GM12878 (cell line): ENCODE measurements at regions not wholly inside any gene's neighbourhood (a gene's known extent, or its start where the extent isn't known, plus 50 kb on each side); places are given as distances from the start of the nearest gene placed in this dataset.

Experiments
- CREB1 ChIP-seq: IDR thresholded peaks from 2 replicates; pipeline ENCODE4 v1.6.1; 2012; ENCODE audit warnings: low read depth, mild to moderate bottlenecking, inconsistent platforms
- CUX1 ChIP-seq: IDR thresholded peaks from 2 replicates; pipeline ENCODE4 v1.6.1; 2012; ENCODE audit warnings: improper control_type of control experiment, low read depth, low read length; ENCODE audit not compliant: insufficient replicate concordance
- EGR1 ChIP-seq, 2 experiments: IDR thresholded peaks; 1 replicate in 1 of 2; 2 replicates in 1 of 2; pipeline ENCODE4 v1.6.1; 2011 to 2012; ENCODE audit warnings: low read depth in 2 of 2, low read length in 2 of 2, borderline replicate concordance in 1 of 2, mild to moderate bottlenecking in 1 of 2, moderate library complexity in 1 of 2
- HCFC1 ChIP-seq: fragments of 150-350 bp; IDR thresholded peaks from 2 replicates; pipeline ENCODE4 v1.6.1; 2014; ENCODE audit warnings: low read length
- MEF2A ChIP-seq: IDR thresholded peaks from 2 replicates; pipeline ENCODE4 v1.6.1; 2011; ENCODE audit warnings: low read depth, mild to moderate bottlenecking, low read length, moderate library complexity; ENCODE audit not compliant: insufficient read depth
- NFXL1 ChIP-seq: fragments of 450-650 bp; IDR thresholded peaks from 2 replicates; pipeline ENCODE4 v1.6.1; 2017; ENCODE audit warnings: antibody characterized with exemption, mild to moderate bottlenecking, borderline replicate concordance
- NR2C1 ChIP-seq: fragments of 450-650 bp; IDR thresholded peaks from 2 replicates; pipeline ENCODE4 v1.6.1; 2017; ENCODE audit warnings: antibody characterized with exemption, mild to moderate bottlenecking, moderate library complexity
- TAF1 ChIP-seq: IDR thresholded peaks from 2 replicates; pipeline ENCODE4 v1.6.1; 2011; ENCODE audit warnings: mild to moderate bottlenecking, low read depth, low read length, borderline replicate concordance
- ZNF207 ChIP-seq: fragments of 450-650 bp; IDR thresholded peaks from 2 replicates; pipeline ENCODE4 v1.6.1; 2014; ENCODE audit warnings: antibody characterized with exemption, mild to moderate bottlenecking, borderline replicate concordance
- ZSCAN29 ChIP-seq: fragments of 450-650 bp; IDR thresholded peaks from 2 replicates; pipeline ENCODE4 v1.6.1; 2017; ENCODE audit warnings: mild to moderate bottlenecking, moderate library complexity

DNA sequence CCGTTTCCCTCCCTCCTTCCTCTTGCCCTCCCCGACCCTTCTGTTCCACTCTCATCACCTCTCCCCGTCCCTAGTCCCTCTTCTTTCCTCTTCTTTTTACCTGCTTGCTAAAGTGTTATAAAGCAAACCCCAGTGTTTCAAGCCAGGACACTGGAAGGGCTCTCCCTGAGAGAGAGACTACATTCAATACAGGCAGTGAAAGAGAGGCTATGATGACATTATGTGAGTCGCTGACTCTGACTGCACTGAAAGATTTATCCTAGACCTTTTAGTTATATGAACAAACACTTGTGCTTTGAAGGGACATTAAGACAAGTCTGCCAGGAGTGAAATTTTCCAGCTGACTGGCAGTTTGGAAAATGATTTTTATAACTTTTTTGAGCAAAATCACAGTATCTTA lies 155.7 kb downstream of the S1PR1 start (continued):
- TF ChIP-seq NFXL1 (no peak), MEF2A (no peak), EGR1 (IDR thresholded peaks at IDR 0.05; ENCODE audit: borderline replicate concordance in 1 of 2, low read depth in 2 of 2, low read length in 2 of 2) (no peak), CREB1 (no peak), TAF1 (no peak), CUX1 (no peak), HCFC1 (no peak), ZNF207 (no peak), NR2C1 (no peak), ZSCAN29 (no peak)
